ENCODE measurements at regions not wholly inside any gene's neighbourhood (a gene's known extent, or its start where the extent isn't known, plus 50 kb on each side); places are given as distances from the start of the nearest gene placed in this dataset.
A peak's percentile ranks its signal among the peaks of the same experiment; 100 is the strongest.

- H3K4me3 ChIP-seq (ENCODE audit: low read depth, low read length): peak overlapping the region; percentile 18
- TF ChIP-seq CTCF (IDR thresholded peaks at IDR 0.05; ENCODE audit: insufficient read depth, low read depth, low read length): no peak
- DNase-seq (ENCODE audit: low read depth): no peak
Measured at GRCh38 chr6:142627474-142627873, 317.5 kb downstream of the HIVEP2 start.

GRCh38 chr6:142631517-142632385 lies 313.2 kb downstream of the HIVEP2 start:
- DNase-seq (ENCODE audit: low read depth): peak; percentile 11
- H3K4me3 ChIP-seq (ENCODE audit: low read depth, low read length): no peak overlapping the region
- TF ChIP-seq CTCF (IDR thresholded peaks at IDR 0.05; ENCODE audit: insufficient read depth, low read depth, low read length): no peak

- no peak for DNase-seq (ENCODE audit: low read depth)
- no peak for TF ChIP-seq CTCF (IDR thresholded peaks at IDR 0.05; ENCODE audit: insufficient read depth, low read depth, low read length)
- no peak overlapping the region for H3K4me3 ChIP-seq (ENCODE audit: low read depth, low read length)
Measured at GRCh38 chr6:142633317-142633716, 311.7 kb downstream of the HIVEP2 start.

GRCh38 chr6:142635130-142635529 lies 309.8 kb downstream of the HIVEP2 start:
- TF ChIP-seq CTCF (IDR thresholded peaks at IDR 0.05; ENCODE audit: insufficient read depth, low read depth, low read length): no peak
- H3K4me3 ChIP-seq (ENCODE audit: low read depth, low read length): no peak overlapping the region

GRCh38 chr6:142637624-142638351 lies 307.2 kb downstream of the HIVEP2 start:
- DNase-seq (ENCODE audit: low read depth): no peak
- H3K4me3 ChIP-seq (ENCODE audit: low read depth, low read length): no peak overlapping the region

More at GRCh38 chr6:142635130-142635529, 309.8 kb downstream of the HIVEP2 start:
- peak; percentile 31 for DNase-seq (ENCODE audit: low read depth)

GRCh38 chr6:142642651-142643050 lies 302.3 kb downstream of the HIVEP2 start:
- DNase-seq (ENCODE audit: low read depth): peak; percentile 62
- no peak for TF ChIP-seq CTCF (IDR thresholded peaks at IDR 0.05; ENCODE audit: insufficient read depth, low read depth, low read length)
- H3K4me3 ChIP-seq (ENCODE audit: low read depth, low read length): no peak overlapping the region

More at GRCh38 chr6:142637624-142638351, 307.2 kb downstream of the HIVEP2 start:
- no peak for TF ChIP-seq CTCF (IDR thresholded peaks at IDR 0.05; ENCODE audit: insufficient read depth, low read depth, low read length)
